GM12872 (cell line): ENCODE measurements at regions not wholly inside any gene's neighbourhood (a gene's known extent, or its start where the extent isn't known, plus 50 kb on each side); places are given as distances from the start of the nearest gene placed in this dataset.

Experiments
- CTCF ChIP-seq: IDR thresholded peaks from 3 replicates; pipeline ENCODE4 v1.5.1; 2011; ENCODE audit warnings: low read depth, mild to moderate bottlenecking, low read length, moderate library complexity; ENCODE audit not compliant: insufficient read depth

GRCh38 chr1:81044708-81045107 lies 756.0 kb upstream of the ADGRL2 start:
- TF ChIP-seq CTCF, result no peak

- TF ChIP-seq CTCF, result no peak
Measured at GRCh38 chr1:81042225-81042624, 758.5 kb upstream of the ADGRL2 start.

- TF ChIP-seq CTCF, result no peak
Measured at GRCh38 chr1:81034291-81034690, 766.4 kb upstream of the ADGRL2 start.

GRCh38 chr1:81032973-81033425 lies 767.7 kb upstream of the ADGRL2 start:
- no peak for TF ChIP-seq CTCF

GRCh38 chr1:81032374-81032773 lies 768.4 kb upstream of the ADGRL2 start:
- no peak for TF ChIP-seq CTCF

GRCh38 chr1:81030441-81030840 lies 770.3 kb upstream of the ADGRL2 start:
- TF ChIP-seq CTCF, result no peak

GRCh38 chr1:81029266-81029665 lies 771.5 kb upstream of the ADGRL2 start:
- TF ChIP-seq CTCF, result no peak

GRCh38 chr1:81023187-81023724 lies 777.5 kb upstream of the ADGRL2 start:
- no peak for TF ChIP-seq CTCF
